ENCODE measurements at regions not wholly inside any gene's neighbourhood (a gene's known extent, or its start where the extent isn't known, plus 50 kb on each side); places are given as distances from the start of the nearest gene placed in this dataset.

GRCh38 chr20:6213311-6213710 is 90.5 kb upstream of the FERMT1 start:
- H3K27ac Mint-ChIP-seq: no peak overlapping the region
- Histone ChIP-seq H3K9me3 (ENCODE audit: control insufficient read depth, insufficient read depth, low read length) (no peaks in the 10 kb centered on the region), H3K4me3 (ENCODE audit: low read length) (no peak overlapping the region), H3K4me1 (ENCODE audit: control insufficient read depth, insufficient read depth, low read length) (no peaks in the 10 kb centered on the region), H3K27me3 (ENCODE audit: control insufficient read depth, insufficient read depth, low read length) (no peaks in the 10 kb centered on the region), H3K27ac (ENCODE audit: low read length) (no peak overlapping the region), H3K36me3 (ENCODE audit: control insufficient read depth, insufficient read depth, low read length) (no peaks in the 10 kb centered on the region)
- H3K4me1 Mint-ChIP-seq: no peaks in the 10 kb centered on the region
- 94% methylated on average over 22 of the region's 22 CpGs for WGBS (ENCODE audit: insufficient coverage)
- H3K9me3 Mint-ChIP-seq: peaks cover 2 to 8% of the 10 kb centered on the region in 2 donors
- intact Hi-C loops (cut with micrococcal nuclease): no loop called here
- DNase-seq (no peak), ATAC-seq (no peak)
- TF ChIP-seq, protein P1, sequence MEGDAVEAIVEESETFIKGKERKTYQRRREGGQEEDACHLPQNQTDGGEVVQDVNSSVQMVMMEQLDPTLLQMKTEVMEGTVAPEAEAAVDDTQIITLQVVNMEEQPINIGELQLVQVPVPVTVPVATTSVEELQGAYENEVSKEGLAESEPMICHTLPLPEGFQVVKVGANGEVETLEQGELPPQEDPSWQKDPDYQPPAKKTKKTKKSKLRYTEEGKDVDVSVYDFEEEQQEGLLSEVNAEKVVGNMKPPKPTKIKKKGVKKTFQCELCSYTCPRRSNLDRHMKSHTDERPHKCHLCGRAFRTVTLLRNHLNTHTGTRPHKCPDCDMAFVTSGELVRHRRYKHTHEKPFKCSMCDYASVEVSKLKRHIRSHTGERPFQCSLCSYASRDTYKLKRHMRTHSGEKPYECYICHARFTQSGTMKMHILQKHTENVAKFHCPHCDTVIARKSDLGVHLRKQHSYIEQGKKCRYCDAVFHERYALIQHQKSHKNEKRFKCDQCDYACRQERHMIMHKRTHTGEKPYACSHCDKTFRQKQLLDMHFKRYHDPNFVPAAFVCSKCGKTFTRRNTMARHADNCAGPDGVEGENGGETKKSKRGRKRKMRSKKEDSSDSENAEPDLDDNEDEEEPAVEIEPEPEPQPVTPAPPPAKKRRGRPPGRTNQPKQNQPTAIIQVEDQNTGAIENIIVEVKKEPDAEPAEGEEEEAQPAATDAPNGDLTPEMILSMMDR (IDR thresholded peaks at IDR 0.05): no peak
- no peaks in the 10 kb centered on the region for H3K36me3 Mint-ChIP-seq
- no peaks in the 10 kb centered on the region for H3K27me3 Mint-ChIP-seq (ENCODE audit: low read depth in 2 of 2)
- no peak overlapping the region for H3K4me3 Mint-ChIP-seq

DNA sequence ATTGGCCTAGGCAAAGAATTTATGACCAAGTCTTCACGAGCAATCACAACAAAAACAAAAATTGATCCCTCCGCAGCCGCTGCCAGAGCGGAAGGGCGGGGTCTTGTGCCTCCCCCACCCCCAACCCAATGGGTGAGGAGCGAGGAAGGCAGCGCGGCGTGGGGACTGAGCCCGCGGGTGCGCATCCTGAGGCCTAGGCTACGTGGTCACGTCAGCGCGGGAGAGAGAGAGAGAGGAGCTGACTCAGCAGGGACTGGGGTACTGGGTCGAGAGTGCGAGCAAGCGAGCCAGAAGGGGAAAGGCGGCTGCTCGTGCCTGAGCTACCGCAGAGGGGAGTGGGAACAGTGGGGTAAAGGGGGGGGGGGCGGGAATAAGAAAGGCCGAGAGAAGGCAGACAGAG is 90.1 kb upstream of the FERMT1 start:
- Mint-ChIP-seq H3K4me1 (no peaks in the 10 kb centered on the region), H3K27me3 (ENCODE audit: low read depth in 2 of 2) (no peaks in the 10 kb centered on the region), H3K27ac (no peak overlapping the region), H3K4me3 (no peak overlapping the region), H3K9me3 (peaks cover 2 to 7% of the 10 kb centered on the region in 2 donors), H3K36me3 (no peaks in the 10 kb centered on the region)
- Histone ChIP-seq H3K4me1 (ENCODE audit: control insufficient read depth, insufficient read depth, low read length) (no peaks in the 10 kb centered on the region), H3K4me3 (ENCODE audit: low read length) (no peak overlapping the region), H3K36me3 (ENCODE audit: control insufficient read depth, insufficient read depth, low read length) (no peaks in the 10 kb centered on the region), H3K27ac (ENCODE audit: low read length) (no peak overlapping the region), H3K27me3 (ENCODE audit: control insufficient read depth, insufficient read depth, low read length) (no peaks in the 10 kb centered on the region), H3K9me3 (ENCODE audit: control insufficient read depth, insufficient read depth, low read length) (no peaks in the 10 kb centered on the region)
- TF ChIP-seq, protein P1 (IDR thresholded peaks at IDR 0.05): no peak
- DNase-seq (no peak), ATAC-seq (no peak)
- 93% methylated on average over 21 of the region's 24 CpGs for WGBS (ENCODE audit: insufficient coverage)
- intact Hi-C loops (cut with micrococcal nuclease): no loop called here

- no peaks in the 10 kb centered on the region for H3K4me1 Mint-ChIP-seq
Observed at GRCh38 chr20:6209093-6209492, 86.3 kb upstream of the FERMT1 start.

DNA sequence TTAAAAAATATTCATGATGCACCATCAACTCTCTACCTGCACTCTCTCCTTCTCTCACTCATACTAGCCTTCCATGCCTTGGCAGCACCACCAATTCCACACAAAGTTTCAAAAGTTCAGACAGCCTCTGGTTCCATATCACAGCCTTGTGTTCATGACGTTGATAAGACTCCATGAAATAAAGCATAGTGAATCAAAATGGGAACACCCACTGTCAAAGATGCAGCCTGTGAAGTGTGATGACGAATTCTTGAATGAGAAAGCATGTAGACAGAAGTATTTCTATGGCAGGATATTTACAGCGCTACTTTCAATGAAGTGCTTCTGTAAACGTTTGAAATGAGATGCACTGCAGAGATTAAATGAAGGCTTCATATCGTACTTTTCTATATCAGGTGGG is 77.3 kb upstream of the FERMT1 start:
- Histone ChIP-seq H3K36me3 (ENCODE audit: control insufficient read depth, insufficient read depth, low read length) (no peaks in the 10 kb centered on the region), H3K4me3 (ENCODE audit: low read length) (no peak overlapping the region), H3K4me1 (ENCODE audit: control insufficient read depth, insufficient read depth, low read length) (no peaks in the 10 kb centered on the region), H3K27me3 (ENCODE audit: control insufficient read depth, insufficient read depth, low read length) (no peaks in the 10 kb centered on the region), H3K27ac (ENCODE audit: low read length) (no peak overlapping the region), H3K9me3 (ENCODE audit: control insufficient read depth, insufficient read depth, low read length) (no peaks in the 10 kb centered on the region)
- Mint-ChIP-seq H3K36me3 (no peaks in the 10 kb centered on the region), H3K4me1 (no peaks in the 10 kb centered on the region), H3K27me3 (ENCODE audit: low read depth in 2 of 2) (peaks cover 0 to 2% of the 10 kb centered on the region in 2 donors), H3K27ac (no peak overlapping the region), H3K9me3 (peaks cover 0 to 2% of the 10 kb centered on the region in 2 donors), H3K4me3 (no peak overlapping the region)
- TF ChIP-seq, protein P1 (IDR thresholded peaks at IDR 0.05): no peak
- 56% methylated on average over 4 of the region's 5 CpGs for WGBS (ENCODE audit: insufficient coverage)
- ATAC-seq (no peak), DNase-seq (no peak)
- intact Hi-C loops (cut with micrococcal nuclease): no loop called here

More at GRCh38 chr20:6209093-6209492, 86.3 kb upstream of the FERMT1 start:
- intact Hi-C loops (cut with micrococcal nuclease): no loop called here
- H3K27ac Mint-ChIP-seq: no peak overlapping the region
- no peak overlapping the region for H3K4me3 Mint-ChIP-seq
- no peaks in the 10 kb centered on the region for H3K36me3 Mint-ChIP-seq
- no peaks in the 10 kb centered on the region for H3K9me3 ChIP-seq (ENCODE audit: control insufficient read depth, insufficient read depth, low read length)
- H3K9me3 Mint-ChIP-seq: peaks cover 0 to 8% of the 10 kb centered on the region in 2 donors
- H3K27ac ChIP-seq (ENCODE audit: low read length): no peak overlapping the region
- no peak for DNase-seq
- no peaks in the 10 kb centered on the region for H3K27me3 ChIP-seq (ENCODE audit: control insufficient read depth, insufficient read depth, low read length)
- no peaks in the 10 kb centered on the region for H3K27me3 Mint-ChIP-seq (ENCODE audit: low read depth in 2 of 2)
- TF ChIP-seq, protein P1 (IDR thresholded peaks at IDR 0.05): no peak
- no peak overlapping the region for H3K4me3 ChIP-seq (ENCODE audit: low read length)
- no peaks in the 10 kb centered on the region for H3K4me1 ChIP-seq (ENCODE audit: control insufficient read depth, insufficient read depth, low read length)
- no peak for ATAC-seq
- no peaks in the 10 kb centered on the region for H3K36me3 ChIP-seq (ENCODE audit: control insufficient read depth, insufficient read depth, low read length)

All from natural killer cell (primary cell).